ENCODE measurements at regions not wholly inside any gene's neighbourhood (a gene's known extent, or its start where the extent isn't known, plus 50 kb on each side); places are given as distances from the start of the nearest gene placed in this dataset.

- DNase-seq (ENCODE audit: low read depth, low spot score) = no peak
- no peak overlapping the region for H3K4me3 ChIP-seq (ENCODE audit: low read depth, low read length)
- ChIA-PET POLR2A (no interaction called here), CTCF (no interaction called here)
- TF ChIP-seq CTCF (IDR thresholded peaks at IDR 0.05; ENCODE audit: insufficient read depth, low read length, missing control alignments) = no peak
Measured at GRCh38 chr7:10083766-10084165, 889.9 kb upstream of the PHF14 start.

- ChIA-PET CTCF (no interaction called here), POLR2A (no interaction called here)
- no peak for DNase-seq (ENCODE audit: low read depth, low spot score)
- H3K4me3 ChIP-seq (ENCODE audit: low read depth, low read length) = no peak overlapping the region
- TF ChIP-seq CTCF (IDR thresholded peaks at IDR 0.05; ENCODE audit: insufficient read depth, low read length, missing control alignments) = no peak
Measured at GRCh38 chr7:10085231-10085630, 888.4 kb upstream of the PHF14 start.

GRCh38 chr7:10100572-10100971 is 873.1 kb upstream of the PHF14 start:
- DNase-seq (ENCODE audit: low read depth, low spot score) = no peak
- ChIA-PET CTCF (no interaction called here), POLR2A (no interaction called here)
- no peak for TF ChIP-seq CTCF (IDR thresholded peaks at IDR 0.05; ENCODE audit: insufficient read depth, low read length, missing control alignments)
- no peak overlapping the region for H3K4me3 ChIP-seq (ENCODE audit: low read depth, low read length)

- no peak for TF ChIP-seq CTCF (IDR thresholded peaks at IDR 0.05; ENCODE audit: insufficient read depth, low read length, missing control alignments)
- ChIA-PET POLR2A (no interaction called here), CTCF (no interaction called here)
- H3K4me3 ChIP-seq (ENCODE audit: low read depth, low read length) = no peak overlapping the region
- no peak for DNase-seq (ENCODE audit: low read depth, low spot score)
Measured at GRCh38 chr7:10101351-10101750, 872.3 kb upstream of the PHF14 start.

- CTCF ChIA-PET = no interaction called here
- TF ChIP-seq CTCF (IDR thresholded peaks at IDR 0.05; ENCODE audit: insufficient read depth, low read length, missing control alignments) = no peak
- DNase-seq (ENCODE audit: low read depth, low spot score) = no peak
- POLR2A ChIA-PET = no interaction called here
- H3K4me3 ChIP-seq (ENCODE audit: low read depth, low read length) = no peak overlapping the region
Measured at GRCh38 chr7:10104292-10104691, 869.4 kb upstream of the PHF14 start.

GRCh38 chr7:10106609-10107008 is 867.1 kb upstream of the PHF14 start:
- CTCF ChIA-PET = no interaction called here
- no peak for TF ChIP-seq CTCF (IDR thresholded peaks at IDR 0.05; ENCODE audit: insufficient read depth, low read length, missing control alignments)
- POLR2A ChIA-PET = no interaction called here

More at GRCh38 chr7:10106609-10107008, 867.1 kb upstream of the PHF14 start:
- DNase-seq (ENCODE audit: low read depth, low spot score) = no peak
- H3K4me3 ChIP-seq (ENCODE audit: low read depth, low read length) = no peak overlapping the region

Measured in AG04449 (cell line).